ENCODE measurements at regions not wholly inside any gene's neighbourhood (a gene's known extent, or its start where the extent isn't known, plus 50 kb on each side); places are given as distances from the start of the nearest gene placed in this dataset.

- TF ChIP-seq CTCF (IDR thresholded peaks at IDR 0.05), result no peak
- TF ChIP-seq TEAD4 (CRISPR knock-in tag; IDR thresholded peaks at IDR 0.05), result no peak
- no peak for TF ChIP-seq CDX4 (CRISPR knock-in tag; IDR thresholded peaks at IDR 0.05; ENCODE audit: borderline replicate concordance)
- no peak for TF ChIP-seq MXD4 (CRISPR knock-in tag; IDR thresholded peaks at IDR 0.05; ENCODE audit: borderline replicate concordance)
- no peak for TF ChIP-seq USF2 (CRISPR knock-in tag; IDR thresholded peaks at IDR 0.05)
- TF ChIP-seq CREM (CRISPR knock-in tag; IDR thresholded peaks at IDR 0.05), result no peak
- TF ChIP-seq JUN (CRISPR knock-in tag; IDR thresholded peaks at IDR 0.05), result no peak
- no peak for TF ChIP-seq FOXJ3 (CRISPR knock-in tag; IDR thresholded peaks at IDR 0.05; ENCODE audit: borderline replicate concordance)
- TF ChIP-seq ATF3 (CRISPR knock-in tag; conservative IDR thresholded peaks at IDR 0.05), result no peak
- no peak for TF ChIP-seq GRHL2 (CRISPR knock-in tag; IDR thresholded peaks at IDR 0.05; ENCODE audit: insufficient replicate concordance, severe bottlenecking)
- no peak for TF ChIP-seq SMAD4 (CRISPR knock-in tag; IDR thresholded peaks at IDR 0.05)
- no peak for TF ChIP-seq E2F1 (CRISPR knock-in tag; IDR thresholded peaks at IDR 0.05)
- TF ChIP-seq PREB (CRISPR knock-in tag; IDR thresholded peaks at IDR 0.05; ENCODE audit: borderline replicate concordance), result no peak
- no peak for TF ChIP-seq ZNF121 (CRISPR knock-in tag; IDR thresholded peaks at IDR 0.05)
Measured at GRCh38 chr6:23111984-23112383, 542.6 kb downstream of the HDGFL1 start.
